IMR-90 (cell line): ENCODE measurements at regions not wholly inside any gene's neighbourhood (a gene's known extent, or its start where the extent isn't known, plus 50 kb on each side); places are given as distances from the start of the nearest gene placed in this dataset.

ENCODE experiments used
- ATAC-seq: fragments of 200-7000 bp; cut with Tn5 transposase; 2 replicates; pipeline ENCODE4 v1.9.1; 2020; ENCODE audit warnings: low read depth, mild to moderate bottlenecking, moderate library complexity
- BruUV-seq: library from RNA; stranded (reverse); fragments of 400-500 nt; replicated peaks from 2 replicates; lab custom pipeline; 2021; lab: Mats Ljungman, UMichigan
- CTCF ChIA-PET: fragments of 300-600 bp; formaldehyde crosslinking; extraction: SDS; loops from one replicate; lab custom pipeline; 2021; ENCODE audit warnings: antibody characterized with exemption; lab: Yijun Ruan, JAX
- POLR2A ChIA-PET: fragments of 300-600 bp; sonication (Branson Sonifier 250); formaldehyde crosslinking; loops from one replicate; lab custom pipeline; 2022; ENCODE audit warnings: antibody characterized with exemption; ENCODE audit not compliant: unreplicated experiment; lab: Charles Lee
- DNase-seq: peaks from one replicate; pipeline ENCODE4 v3.0.0; 2013
- H2AFZ ChIP-seq: replicated peaks from 2 replicates; pipeline ENCODE3; 2013; ENCODE audit warnings: low read length, mild to moderate bottlenecking; ENCODE audit not compliant: poor library complexity
- H2AK5ac ChIP-seq: 2 replicates; pipeline ENCODE4 v1.6.1; 2013; ENCODE audit warnings: low read depth, low read length, inconsistent platforms
- H2AK9ac ChIP-seq: replicated peaks from 2 replicates; pipeline ENCODE3; 2013; ENCODE audit warnings: mild to moderate bottlenecking, low read depth, low read length, moderate library complexity; ENCODE audit not compliant: poor library complexity
- H2BK120ac ChIP-seq: 2 replicates; pipeline ENCODE4 v1.6.1; 2013; ENCODE audit warnings: low read depth, low read length, inconsistent platforms
- H2BK15ac ChIP-seq: 3 replicates; pipeline ENCODE4 v1.6.1; 2013; ENCODE audit warnings: low read depth, low read length, inconsistent platforms
- H2BK20ac ChIP-seq: 2 replicates; pipeline ENCODE4 v1.6.1; 2013; ENCODE audit warnings: low read depth, mild to moderate bottlenecking, inconsistent platforms, low read length, moderate library complexity
- H2BK5ac ChIP-seq: 2 replicates; pipeline ENCODE4 v1.6.1; 2013; ENCODE audit warnings: mild to moderate bottlenecking, low read depth, low read length, inconsistent platforms; ENCODE audit not compliant: poor library complexity, severe bottlenecking
- H3K14ac ChIP-seq: replicated peaks from 2 replicates; pipeline ENCODE4 v1.6.1; 2013; ENCODE audit warnings: low read depth, low read length, inconsistent platforms
- H3K18ac ChIP-seq: 2 replicates; pipeline ENCODE4 v1.6.1; 2013; ENCODE audit warnings: low read depth, low read length, control low read depth
- H3K23ac ChIP-seq: 2 replicates; pipeline ENCODE4 v1.6.1; 2013; ENCODE audit warnings: low read depth, low read length, inconsistent platforms
- H3K27ac ChIP-seq: 2 replicates; pipeline ENCODE4 v1.5.1; 2013; ENCODE audit warnings: mild to moderate bottlenecking, control low read depth, low read length; ENCODE audit not compliant: insufficient read depth
- H3K27me3 ChIP-seq: 2 replicates; pipeline ENCODE4 v1.6.1; 2013; ENCODE audit warnings: low read length; ENCODE audit not compliant: control insufficient read depth, insufficient read depth
- H3K36me3 ChIP-seq: 2 replicates; pipeline ENCODE4 v1.6.1; 2013; ENCODE audit warnings: low read length, mixed read lengths; ENCODE audit not compliant: control insufficient read depth, insufficient read depth
- H3K4ac ChIP-seq: 2 replicates; pipeline ENCODE4 v1.6.1; 2013; ENCODE audit warnings: low read depth, low read length, inconsistent platforms
- H3K4me1 ChIP-seq: 2 replicates; pipeline ENCODE4 v1.6.1; 2013; ENCODE audit warnings: low read length, mixed read lengths; ENCODE audit not compliant: control insufficient read depth, insufficient read depth
- H3K4me2 ChIP-seq: 2 replicates; pipeline ENCODE4 v1.6.1; 2013; ENCODE audit warnings: low read depth, mild to moderate bottlenecking, control low read depth, low read length, moderate library complexity
- H3K4me3 ChIP-seq: 2 replicates; pipeline ENCODE4 v1.5.1; 2013; ENCODE audit warnings: low read depth, mild to moderate bottlenecking, control low read depth, low read length, moderate library complexity; ENCODE audit not compliant: insufficient read depth
- H3K56ac ChIP-seq: 2 replicates; pipeline ENCODE4 v1.6.1; 2013; ENCODE audit warnings: low read length, inconsistent platforms; ENCODE audit not compliant: insufficient read depth; ENCODE audit errors: extremely low read depth
- H3K79me1 ChIP-seq, 2 experiments: 2 replicates each; pipeline ENCODE4 v1.6.1; 2013; ENCODE audit warnings: low read length in 2 of 2, inconsistent platforms in 1 of 2, low read depth in 1 of 2
- H3K9ac ChIP-seq: 2 replicates; pipeline ENCODE4 v1.6.1; 2013; ENCODE audit warnings: low read depth, low read length, control low read depth
- H3K9me1 ChIP-seq: 2 replicates; pipeline ENCODE4 v1.6.1; 2013; ENCODE audit warnings: low read length, inconsistent platforms; ENCODE audit not compliant: insufficient read depth
- H3K9me3 ChIP-seq: 2 replicates; pipeline ENCODE4 v1.6.1; 2013; ENCODE audit warnings: low read length; ENCODE audit not compliant: control insufficient read depth, insufficient read depth
- H4K20me1 ChIP-seq: 2 replicates; pipeline ENCODE4 v1.6.1; 2013; ENCODE audit warnings: low read length, inconsistent platforms; ENCODE audit not compliant: insufficient read depth
- H4K5ac ChIP-seq: 2 replicates; pipeline ENCODE4 v1.6.1; 2013; ENCODE audit warnings: mild to moderate bottlenecking, low read depth, low read length, control low read depth
- H4K8ac ChIP-seq, 2 experiments: 2 replicates each; pipeline ENCODE4 v1.6.1; 2013; ENCODE audit warnings: low read depth in 2 of 2, low read length in 2 of 2, control low read depth in 1 of 2, inconsistent platforms in 1 of 2
- H4K91ac ChIP-seq: 2 replicates; pipeline ENCODE4 v1.6.1; 2013; ENCODE audit warnings: low read depth, low read length, inconsistent platforms; ENCODE audit not compliant: insufficient read depth
- CEBPB ChIP-seq: IDR thresholded peaks from 2 replicates; pipeline ENCODE4 v1.6.1; 2012; ENCODE audit warnings: low read depth, low read length, improper control_type of control experiment
- ELK1 ChIP-seq: fragments of 150-350 bp; IDR thresholded peaks from 2 replicates; pipeline ENCODE4 v1.6.1; 2016; ENCODE audit warnings: low read depth, mild to moderate bottlenecking, low read length, moderate library complexity, borderline replicate concordance
- NFE2L2 ChIP-seq: fragments of 150-350 bp; IDR thresholded peaks from 2 replicates; pipeline ENCODE4 v1.6.1; 2016; ENCODE audit warnings: low read depth, mild to moderate bottlenecking, low read length
- RCOR1 ChIP-seq: IDR thresholded peaks from 2 replicates; pipeline ENCODE4 v1.6.1; 2012; ENCODE audit warnings: mild to moderate bottlenecking, low read length, improper control_type of control experiment; ENCODE audit not compliant: insufficient replicate concordance
- WGBS, 2 experiments: methylation state at CpG; one replicate each; pipeline versions ENCODE4 v1.1.5 to v1.1.7; 2013; ENCODE audit warnings: missing lambda C conversion rate in 2 of 2; ENCODE audit not compliant: insufficient read length in 1 of 2; ENCODE audit errors: extremely low coverage in 2 of 2; 5-methylcytosine and 5-hydroxymethylcytosine counted together
- dilution Hi-C: fragments of 300-500 bp; cut with HindIII; formaldehyde crosslinking; loops from one replicate; pipeline ENCODE4 v1.14.3; 2018; ENCODE audit warnings: low sequenced_read_pairs; ENCODE audit not compliant: unreplicated experiment
- in situ Hi-C: fragments of 300-500 bp; cut with MboI; formaldehyde crosslinking; loops from 3 replicates; pipeline ENCODE4 v1.14.3; 2019; ENCODE audit warnings: low sequenced_read_pairs, inconsistent platforms, mixed read lengths
- intact Hi-C: fragments of 100-400 bp; cut with micrococcal nuclease; formaldehyde crosslinking; loops from 2 replicates; pipeline ENCODE4 v1.10.0; 2022

- H3K56ac ChIP-seq, result no peak overlapping the region
- BruUV-seq, result no TSS peak
- dilution Hi-C loops, result no loop called here
- no peak overlapping the region for H3K4ac ChIP-seq
- H4K8ac ChIP-seq, result no peak overlapping the region
- DNase-seq (no peak), ATAC-seq (peak; percentile 54)
- H3K4me1 ChIP-seq, result no peaks in the 10 kb centered on the region; the same call in 1 of the 2 replicates
- H2AK9ac ChIP-seq, result no peak overlapping the region
- H2AK5ac ChIP-seq, result no peak overlapping the region
- H2AFZ ChIP-seq, result peak overlapping the region; percentile 82
- no peak overlapping the region for H3K14ac ChIP-seq
- no peaks in the 10 kb centered on the region for H3K36me3 ChIP-seq
- peak overlapping the region; percentile 99 for H3K4me2 ChIP-seq
- no peak for TF ChIP-seq RCOR1
- no peak for TF ChIP-seq ELK1
- no peak for TF ChIP-seq CEBPB
- no peak for TF ChIP-seq NFE2L2
- no peaks in the 10 kb centered on the region for H3K9me3 ChIP-seq
- H2BK5ac ChIP-seq, result no peak overlapping the region
- no peaks in the 10 kb centered on the region for H4K20me1 ChIP-seq
- WGBS, 2 experiments, result 0% methylated on average over 10 of the region's 44 CpGs; no CpG with 5 or more reads in 1 of the 2 experiments
- H3K9ac ChIP-seq, result no peak overlapping the region
- no peak overlapping the region for H3K23ac ChIP-seq
- no peak overlapping the region for H3K27ac ChIP-seq
- no peaks in the 10 kb centered on the region for H3K9me1 ChIP-seq
- no peak overlapping the region for H2BK120ac ChIP-seq
- peaks cover 20% of the 10 kb centered on the region for H3K27me3 ChIP-seq
- H3K18ac ChIP-seq, result no peak overlapping the region
- no peak overlapping the region for H2BK15ac ChIP-seq
- H2BK20ac ChIP-seq, result no peak overlapping the region
- H4K5ac ChIP-seq, result no peak overlapping the region
- intact Hi-C loops, result no loop called here
- in situ Hi-C loops, result no loop called here
- no peaks in the 10 kb centered on the region for H3K79me1 ChIP-seq
- ChIA-PET CTCF (interaction anchor here (1.6 kb wide), 1 partner anchor 13 kb away, joined by 5 read pairs; no protein-coding TSS in a partner anchor), POLR2A (no interaction called here)
- H4K91ac ChIP-seq, result no peak overlapping the region
- H3K4me3 ChIP-seq, result peak overlapping the region; percentile 36
These were observed 63.5 kb upstream of the WDR17 start for GRCh38 chr4:176002007-176002613.
